HK-2 (cell line): ENCODE measurements at regions not wholly inside any gene's neighbourhood (a gene's known extent, or its start where the extent isn't known, plus 50 kb on each side); places are given as distances from the start of the nearest gene placed in this dataset.
"Not testable (repeated sequence)": the region's sequence is repeated elsewhere in the genome, so short reads cannot be mapped to it uniquely, and the experiment has no call there.

ENCODE experiments used
- DNase-seq: peaks from one replicate; pipeline ENCODE4 v3.0.0-alpha.2; 2018; ENCODE audit not compliant: unreplicated experiment

DNA sequence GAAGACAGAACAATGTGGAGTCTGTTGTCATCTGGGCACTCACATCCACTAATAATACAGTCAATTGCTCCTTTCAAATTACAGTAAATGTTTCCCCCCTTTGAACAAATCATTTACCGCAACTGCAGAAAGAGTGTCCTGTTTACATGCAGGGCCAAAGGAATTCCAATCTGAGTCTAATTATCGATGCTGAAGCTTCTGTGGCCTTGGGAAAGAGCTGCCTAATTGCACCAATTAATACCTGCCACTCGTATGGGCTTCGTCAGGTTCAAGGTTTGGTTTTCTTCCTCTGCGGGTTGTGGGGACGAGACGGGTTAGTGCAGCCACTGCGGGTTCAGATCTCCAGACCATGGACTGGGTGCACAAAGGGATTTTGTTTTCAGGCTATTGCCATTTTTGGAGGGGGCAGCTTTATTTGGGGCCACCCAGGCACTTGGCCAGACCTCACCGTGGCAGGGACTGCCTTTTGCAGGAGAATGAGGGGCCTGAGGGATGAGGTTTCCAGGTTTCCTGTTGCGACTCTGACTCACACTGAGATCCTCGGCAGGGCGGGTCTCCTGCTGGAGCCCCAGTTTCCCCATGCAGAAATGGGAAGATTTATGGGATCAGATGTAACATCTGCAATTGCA is 147.6 kb downstream of the MIAT start:
- DNase-seq, result no peak

DNA sequence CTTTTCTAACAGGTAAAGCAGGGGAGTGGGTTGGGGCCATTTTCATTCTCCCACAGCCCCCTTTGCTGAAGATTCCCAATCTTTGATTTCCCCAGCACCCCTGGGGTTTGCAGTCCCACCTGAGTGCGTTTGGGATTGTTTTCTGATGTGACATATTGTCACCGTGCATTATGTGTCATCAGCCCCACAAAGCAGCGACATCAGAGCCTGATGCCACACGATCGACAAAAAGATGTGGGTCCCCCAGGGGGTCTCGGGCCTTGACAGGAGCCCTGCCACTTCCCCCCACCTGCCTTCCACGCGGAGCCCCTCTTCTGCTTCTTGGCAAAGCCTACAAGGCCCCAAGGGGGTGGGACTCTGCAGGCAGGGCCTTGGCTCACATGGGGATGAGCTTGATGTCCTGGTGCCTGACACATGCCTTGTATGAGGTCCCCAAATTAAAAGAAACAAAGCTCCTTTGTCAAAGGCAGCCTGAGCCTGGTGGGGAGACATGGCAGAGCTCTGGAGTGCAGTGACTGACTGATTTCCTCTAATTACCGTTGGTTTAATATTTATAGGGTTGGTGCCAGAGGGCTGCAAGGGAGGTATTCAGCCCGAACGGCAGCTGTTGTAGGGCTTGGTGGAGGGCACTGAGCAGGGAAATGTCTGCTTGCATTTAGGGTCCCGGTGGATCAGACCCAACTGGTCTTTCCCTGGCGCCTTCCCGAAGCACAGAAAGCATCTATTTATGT is 149.2 kb downstream of the MIAT start:
- DNase-seq, result no peak

DNA sequence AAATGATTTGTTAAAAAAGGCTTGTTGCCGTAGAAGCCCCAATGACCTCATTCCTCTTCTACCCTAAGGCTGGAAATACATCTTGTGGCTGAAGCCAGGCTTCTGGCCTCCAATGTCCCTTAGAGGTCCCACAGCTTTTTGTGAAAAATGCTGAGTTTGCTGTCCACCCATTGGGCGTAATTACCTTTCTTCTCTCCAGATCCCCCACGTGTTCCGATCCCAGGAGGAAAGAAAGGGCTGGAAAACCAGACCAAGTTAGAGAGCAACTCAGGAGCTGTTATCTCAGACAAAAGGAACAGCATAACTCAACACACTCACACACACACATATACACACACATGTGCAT is 154.2 kb downstream of the MIAT start:
- no peak for DNase-seq

DNA sequence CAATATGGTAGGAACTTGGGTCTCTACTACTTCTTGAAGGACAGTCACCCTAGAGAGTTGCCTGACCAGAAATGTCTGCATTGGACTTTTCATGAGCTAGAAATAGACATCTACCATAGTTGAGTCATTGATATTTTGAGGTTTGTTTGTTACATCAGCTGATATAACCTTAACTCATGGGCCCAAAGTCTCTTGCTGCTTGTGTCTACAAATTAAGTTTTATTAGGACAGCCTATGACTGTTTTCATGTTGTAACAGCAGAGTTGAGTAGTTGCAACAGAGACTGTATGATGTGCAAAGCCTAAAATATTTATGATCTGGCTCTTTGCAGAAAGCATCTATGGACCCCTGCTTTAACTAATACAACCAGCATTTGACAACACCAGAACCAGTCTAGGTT is 155.3 kb downstream of the MIAT start:
- no peak for DNase-seq

DNA sequence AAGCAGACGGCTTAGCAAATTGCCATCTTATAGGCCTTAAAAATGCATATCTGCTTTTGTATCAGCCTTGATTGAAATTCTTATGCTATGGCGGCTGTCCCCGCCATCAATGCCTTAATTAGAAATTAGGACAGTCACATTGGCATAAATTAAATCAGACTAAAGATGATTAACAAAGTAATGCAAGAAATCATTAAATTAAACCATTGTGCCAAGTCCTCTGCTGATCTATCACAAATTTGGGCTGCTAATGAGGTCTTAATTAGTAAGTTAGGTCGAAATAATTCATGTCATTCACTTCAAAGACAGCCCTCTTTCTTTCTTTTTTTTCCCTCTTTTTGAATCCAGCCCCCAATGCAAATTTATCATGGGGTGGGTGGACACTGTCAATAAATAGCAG is 159.3 kb downstream of the MIAT start:
- DNase-seq, result no peak

DNA sequence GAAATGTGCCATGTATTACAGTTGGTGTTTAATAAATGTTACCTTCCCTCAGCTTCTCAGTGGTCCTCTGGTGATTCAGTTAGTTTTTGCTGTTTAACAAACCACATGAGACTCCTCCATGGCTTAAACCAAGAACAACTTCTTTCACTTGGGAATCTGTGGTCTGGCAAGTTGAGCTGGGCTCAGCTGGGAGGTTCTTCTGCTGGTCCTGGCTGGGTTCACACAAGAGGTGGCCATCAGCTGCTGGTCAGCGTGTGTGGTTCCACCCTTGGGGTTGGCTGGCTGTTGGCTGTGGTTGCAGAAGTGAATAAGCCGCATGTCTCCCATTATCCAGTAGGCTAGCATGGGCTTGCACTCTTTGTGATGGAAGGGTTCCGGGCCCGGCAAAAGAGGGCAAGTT is 160.5 kb downstream of the MIAT start:
- DNase-seq, result no peak

DNA sequence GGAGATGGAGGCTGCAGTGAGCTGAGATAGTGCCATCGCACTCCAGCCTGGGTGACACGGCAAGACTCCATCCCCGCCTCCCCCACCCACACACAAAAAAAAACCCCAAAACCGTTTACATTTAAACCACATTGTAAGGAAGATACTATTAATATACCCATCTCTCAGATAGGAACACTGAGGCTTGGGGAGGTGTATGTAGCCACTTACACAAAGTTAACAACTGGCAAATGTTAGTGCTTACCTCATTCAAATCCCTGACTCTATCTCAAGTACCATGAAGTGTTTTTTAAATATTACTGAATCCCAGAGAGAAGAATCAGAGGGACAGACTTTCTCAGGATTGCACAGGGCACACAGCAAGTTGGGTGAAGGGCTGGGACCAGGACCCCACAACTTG is 164.5 kb downstream of the MIAT start:
- DNase-seq, result no peak

DNA sequence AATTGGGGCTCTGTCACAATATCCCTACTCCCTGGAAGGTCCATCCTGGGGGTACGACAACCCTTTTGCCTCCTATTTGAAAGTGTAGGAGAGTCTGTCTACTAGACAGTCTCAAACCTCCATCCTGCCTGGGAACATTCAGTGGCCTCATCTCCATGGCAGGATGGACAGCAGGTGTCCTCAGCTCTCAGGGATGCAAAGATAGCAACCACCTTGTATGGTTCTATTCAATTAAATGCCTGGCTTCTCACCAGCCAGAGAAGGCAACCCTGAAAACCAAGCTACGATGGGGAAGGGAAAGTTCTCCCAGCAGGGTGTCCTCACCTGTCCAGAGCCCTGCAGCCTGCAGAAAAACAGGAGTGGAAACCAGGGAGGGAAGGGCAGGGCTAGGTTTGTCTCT is 164.9 kb downstream of the MIAT start:
- DNase-seq, result no peak

DNA sequence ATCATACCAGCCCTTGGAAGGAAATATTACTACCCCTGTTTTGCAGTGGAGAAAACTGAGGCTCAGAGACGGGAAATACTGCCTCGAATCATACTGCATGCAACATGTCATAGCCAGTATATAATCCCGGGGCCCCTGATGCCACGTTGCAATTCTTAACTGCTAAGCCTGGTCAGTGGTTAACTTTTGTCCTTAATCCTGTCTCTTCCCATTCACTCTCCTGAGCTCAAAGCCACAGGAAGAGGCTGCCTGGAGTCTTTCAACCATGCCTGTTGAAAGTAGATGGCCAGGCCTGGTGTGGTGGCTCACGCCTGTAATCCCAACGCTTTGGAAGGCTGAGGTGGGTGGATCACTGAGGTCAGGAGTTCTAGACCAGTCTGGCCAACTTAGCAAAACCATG is 166.6 kb downstream of the MIAT start:
- no peak for DNase-seq

DNA sequence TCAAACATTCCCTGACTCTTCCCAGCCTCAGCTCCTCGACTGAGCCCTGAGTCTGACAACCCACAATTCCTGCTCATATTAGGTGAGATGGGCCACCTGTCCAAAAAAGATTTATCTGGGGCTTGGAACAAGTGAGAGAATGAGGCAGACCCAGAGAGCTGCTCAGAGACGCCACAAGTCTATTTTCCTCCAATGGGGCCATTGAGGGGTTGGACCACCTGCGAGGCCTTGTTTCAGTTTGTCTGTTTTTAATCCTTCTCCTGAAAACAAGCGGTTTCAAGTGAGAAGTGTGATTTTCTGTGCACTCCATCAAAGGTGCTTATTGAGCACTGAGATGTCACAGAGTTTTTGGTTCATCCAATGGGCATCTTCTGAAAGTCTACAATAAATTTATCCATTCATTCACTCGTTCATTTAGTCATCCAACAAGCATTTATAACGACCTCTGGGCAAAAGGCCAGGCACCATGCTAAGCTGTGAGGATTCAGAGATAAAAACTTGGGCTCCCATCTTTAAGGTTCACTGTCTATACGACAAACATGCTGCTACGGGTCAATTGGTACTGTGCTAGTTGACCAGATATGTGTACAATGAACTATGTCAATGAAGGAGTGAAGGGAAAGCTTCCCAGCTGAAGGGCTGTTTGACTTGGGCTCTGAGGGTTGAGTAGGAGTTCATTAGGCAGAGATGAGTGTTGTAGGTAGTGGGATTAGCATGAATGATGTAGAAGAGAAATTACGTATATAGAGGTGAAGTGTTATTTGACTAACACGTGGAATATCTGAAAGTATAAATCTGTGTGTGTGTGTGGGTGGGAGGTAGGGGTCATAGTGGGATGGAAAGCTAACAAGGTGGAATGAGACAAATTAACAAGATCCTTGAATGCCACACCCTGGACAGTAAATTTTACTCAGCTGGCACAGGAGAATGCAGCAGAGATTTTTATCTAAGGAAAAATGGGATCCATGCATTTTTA is 168.9 kb downstream of the MIAT start:
- DNase-seq, result no peak

DNA sequence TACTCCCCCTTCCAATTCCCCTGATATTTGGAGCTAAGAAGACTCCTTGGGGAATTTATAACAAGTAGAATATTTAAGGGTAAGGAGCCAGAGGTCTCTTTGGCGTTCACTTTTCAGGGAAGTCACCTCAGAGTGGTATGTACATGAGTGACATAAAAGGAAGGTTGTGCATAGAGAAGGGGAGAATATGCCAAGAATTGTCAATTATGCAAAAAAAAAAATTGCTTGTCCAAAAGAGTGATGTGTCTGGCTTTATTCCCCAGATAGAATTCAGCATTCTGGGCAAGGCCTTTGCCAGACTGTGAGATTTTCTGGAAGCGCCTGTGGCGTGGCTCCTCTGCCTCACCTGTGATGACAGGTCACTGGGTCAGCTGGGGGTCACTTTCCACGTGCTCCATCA is 170.2 kb downstream of the MIAT start:
- DNase-seq, result no peak

DNA sequence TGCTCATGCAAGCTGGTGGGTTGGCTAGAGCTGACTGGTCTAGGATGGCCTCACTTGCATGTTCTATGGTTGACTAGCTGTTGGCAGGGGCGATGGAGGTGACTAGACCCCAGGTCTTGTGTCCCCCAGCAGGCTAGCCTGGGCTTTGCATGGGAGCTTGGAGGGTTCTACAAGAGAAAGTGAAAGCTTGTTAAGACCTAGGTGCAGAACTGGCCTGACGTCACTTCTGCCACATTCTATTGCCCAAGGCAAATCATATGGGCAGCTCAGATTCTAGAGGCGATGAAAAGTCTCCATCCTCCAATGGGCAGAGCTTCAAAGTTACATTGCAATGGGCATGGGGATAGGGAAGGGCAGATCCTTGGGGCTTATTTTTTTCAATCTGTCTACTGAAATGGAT is 170.9 kb downstream of the MIAT start:
- DNase-seq, result no peak

DNA sequence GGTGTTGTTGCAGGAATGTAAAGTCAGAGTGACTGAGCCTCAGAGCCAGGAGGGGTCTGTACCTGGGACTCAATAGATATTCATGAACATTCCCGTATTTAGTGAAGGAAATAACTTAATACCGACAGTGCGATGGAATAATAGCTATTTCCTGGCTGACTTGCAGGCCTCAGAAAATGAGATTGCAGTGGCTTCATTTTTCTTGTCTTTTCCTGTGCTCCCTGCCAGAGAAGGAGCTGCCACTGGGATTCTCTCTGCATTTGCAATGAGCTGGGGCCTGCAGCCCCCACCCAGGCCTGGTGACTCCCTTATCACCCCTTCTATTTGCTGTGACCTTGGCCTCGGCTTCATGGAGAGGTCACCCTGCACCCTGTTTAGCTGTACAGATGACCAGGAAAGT is 173.4 kb downstream of the MIAT start:
- DNase-seq, result no peak

DNA sequence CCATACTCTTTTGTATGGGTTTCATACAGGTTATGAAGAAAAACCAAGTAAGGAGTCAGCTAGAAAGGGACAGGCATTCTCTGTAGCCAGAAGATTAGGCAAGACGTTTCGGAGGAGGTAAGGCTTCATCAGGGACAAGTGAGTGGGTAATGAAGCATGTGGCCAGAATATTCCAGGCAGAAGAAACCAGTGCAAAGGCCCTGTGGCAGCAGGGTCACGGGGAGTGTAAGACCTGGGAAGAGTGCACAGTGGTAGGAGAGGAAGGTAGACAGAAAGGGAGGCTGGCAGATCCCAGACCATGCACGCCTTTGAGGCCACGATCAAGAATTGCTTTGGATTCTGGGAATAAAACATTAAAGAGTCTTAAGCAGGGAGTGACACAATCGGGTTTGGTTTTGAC is 177.6 kb downstream of the MIAT start:
- no peak for DNase-seq

DNA sequence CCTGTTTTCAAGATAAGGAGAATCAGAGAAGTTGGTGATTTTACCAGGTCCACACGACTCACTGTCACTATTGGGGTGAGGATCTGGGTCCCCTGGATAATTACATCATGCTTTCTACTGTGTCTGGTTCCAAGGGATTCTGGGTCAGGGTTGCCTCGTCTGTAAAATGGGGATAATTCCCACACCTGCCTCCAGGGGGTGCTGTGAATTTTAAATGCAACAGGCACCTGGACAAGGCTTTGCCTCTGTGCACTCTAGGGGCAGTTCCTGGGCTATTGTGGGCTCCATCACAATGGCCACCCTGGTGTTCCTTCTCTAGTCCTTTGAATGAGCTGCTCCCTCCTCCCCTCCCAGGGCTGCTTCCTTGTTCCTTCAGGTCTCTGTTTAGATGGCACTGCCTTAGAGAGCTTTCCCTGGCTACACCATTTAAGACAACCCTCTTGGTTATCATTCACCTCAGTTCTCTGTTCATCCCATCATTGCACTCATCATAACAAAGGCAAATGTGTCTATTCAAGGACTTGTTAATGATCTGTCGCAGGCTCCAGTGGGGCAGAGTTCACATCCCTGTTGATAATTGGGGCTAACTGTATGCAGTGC is 178.6 kb downstream of the MIAT start:
- peak; percentile 55 for DNase-seq

DNA sequence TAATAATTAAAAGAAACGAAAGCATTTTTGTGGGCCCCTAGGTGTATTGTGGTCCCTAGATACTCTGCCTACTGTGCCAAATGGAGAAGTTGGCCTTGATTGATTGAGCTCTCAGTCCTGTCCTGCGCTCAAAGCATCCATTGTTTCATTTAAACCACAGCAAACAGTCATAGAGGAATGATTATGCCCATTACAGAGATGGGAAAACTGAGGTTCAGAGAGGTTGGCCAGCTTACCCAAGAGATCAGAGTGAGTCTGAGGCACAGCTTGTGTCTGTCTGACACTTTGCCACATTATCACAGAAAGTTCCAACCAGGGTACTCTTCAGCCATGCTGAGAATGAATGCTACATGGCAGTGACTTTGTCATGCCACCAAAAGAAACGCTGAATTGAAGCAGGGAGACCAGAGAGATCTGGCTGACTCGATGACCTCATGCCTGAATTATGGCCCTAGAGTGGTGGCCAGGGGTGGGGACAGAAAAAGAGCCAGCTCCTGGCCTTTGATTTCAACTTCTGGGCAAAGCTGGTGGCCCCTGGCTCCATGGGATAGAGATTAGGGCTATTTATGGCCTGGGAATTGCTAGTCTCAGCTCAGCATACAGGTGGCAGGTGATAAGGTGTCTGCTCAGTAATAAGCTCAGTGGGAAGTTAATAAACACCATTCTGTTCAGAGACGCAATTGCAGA is 180.5 kb downstream of the MIAT start:
- DNase-seq, result no peak

DNA sequence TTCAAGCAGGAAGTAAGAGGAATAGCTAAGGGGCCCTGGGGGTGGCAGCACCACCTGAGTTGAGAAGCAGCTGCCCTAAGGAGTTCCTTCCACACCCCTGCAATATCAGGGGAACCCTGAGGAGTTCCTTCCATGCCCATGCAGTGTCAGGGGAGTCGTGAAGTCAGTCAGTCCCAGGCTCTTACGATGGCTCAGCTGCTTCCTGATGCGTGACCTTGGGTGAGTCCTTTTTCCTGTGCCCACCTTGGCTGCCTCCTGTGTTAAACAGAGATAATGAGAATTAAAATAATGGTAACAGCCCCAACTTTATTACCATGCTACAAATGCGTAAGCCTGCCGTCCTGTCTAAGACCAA is 181.1 kb downstream of the MIAT start:
- no peak for DNase-seq

DNA sequence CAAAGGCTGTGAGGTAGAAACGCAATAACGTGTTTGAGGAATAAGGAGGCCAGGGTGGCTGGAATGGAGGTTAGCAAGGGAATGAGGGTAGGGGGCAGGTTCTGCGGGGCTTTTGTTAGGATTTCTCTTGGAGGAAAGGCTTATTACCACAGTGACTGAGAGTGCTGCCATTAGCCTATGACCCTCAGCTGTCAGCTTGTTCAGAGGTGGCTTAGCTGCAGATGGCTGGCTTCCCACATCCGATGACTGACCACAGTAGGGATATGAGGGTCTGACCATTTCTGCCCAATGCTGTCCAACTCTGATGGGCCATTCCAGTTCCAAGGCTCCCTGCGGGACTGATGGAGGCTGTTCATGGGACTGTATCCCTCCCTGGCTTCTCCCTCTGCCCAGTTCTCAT is 181.8 kb downstream of the MIAT start:
- no peak for DNase-seq

DNA sequence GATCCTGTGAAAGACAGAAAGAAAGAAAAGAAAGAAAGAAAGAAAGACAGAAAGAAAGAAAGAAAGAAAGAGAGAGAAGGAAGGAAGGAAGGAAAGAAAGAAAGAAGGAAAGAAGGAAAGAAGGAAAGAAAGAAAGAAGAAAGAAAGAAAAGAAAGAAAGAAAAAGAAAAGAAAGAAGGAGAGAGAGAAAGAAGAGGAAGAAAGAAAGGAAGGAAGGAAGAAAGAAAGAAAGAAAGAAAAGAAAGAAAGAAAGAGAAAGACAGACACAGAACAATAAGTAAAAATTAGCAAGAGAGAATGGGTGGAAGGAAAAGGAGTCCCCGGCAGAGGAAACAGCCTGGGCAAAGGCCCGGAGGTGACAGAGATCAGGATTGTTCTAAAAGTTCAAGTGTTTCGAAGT is 183.4 kb downstream of the MIAT start:
- not testable (repeated sequence) for DNase-seq

DNA sequence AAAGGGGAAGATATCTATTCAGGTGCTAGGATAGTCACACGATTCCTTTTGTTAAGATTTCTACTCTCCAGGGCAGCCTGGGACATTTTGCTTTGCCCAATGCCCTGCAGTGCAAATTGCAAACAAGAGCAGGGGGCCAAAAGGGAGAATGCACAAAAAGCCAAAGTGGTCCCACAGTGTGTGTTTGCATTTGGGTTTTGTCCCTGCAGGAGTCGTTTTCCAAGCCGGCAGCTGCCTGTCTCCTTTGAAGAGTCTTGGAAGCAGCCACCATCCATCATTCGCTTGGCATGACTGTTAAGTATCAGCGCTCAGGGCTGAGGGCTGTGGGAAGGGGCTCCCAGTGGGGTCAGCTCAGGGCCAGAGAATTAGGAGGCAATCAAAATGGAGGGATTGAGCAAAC is 184.7 kb downstream of the MIAT start:
- no peak for DNase-seq

DNA sequence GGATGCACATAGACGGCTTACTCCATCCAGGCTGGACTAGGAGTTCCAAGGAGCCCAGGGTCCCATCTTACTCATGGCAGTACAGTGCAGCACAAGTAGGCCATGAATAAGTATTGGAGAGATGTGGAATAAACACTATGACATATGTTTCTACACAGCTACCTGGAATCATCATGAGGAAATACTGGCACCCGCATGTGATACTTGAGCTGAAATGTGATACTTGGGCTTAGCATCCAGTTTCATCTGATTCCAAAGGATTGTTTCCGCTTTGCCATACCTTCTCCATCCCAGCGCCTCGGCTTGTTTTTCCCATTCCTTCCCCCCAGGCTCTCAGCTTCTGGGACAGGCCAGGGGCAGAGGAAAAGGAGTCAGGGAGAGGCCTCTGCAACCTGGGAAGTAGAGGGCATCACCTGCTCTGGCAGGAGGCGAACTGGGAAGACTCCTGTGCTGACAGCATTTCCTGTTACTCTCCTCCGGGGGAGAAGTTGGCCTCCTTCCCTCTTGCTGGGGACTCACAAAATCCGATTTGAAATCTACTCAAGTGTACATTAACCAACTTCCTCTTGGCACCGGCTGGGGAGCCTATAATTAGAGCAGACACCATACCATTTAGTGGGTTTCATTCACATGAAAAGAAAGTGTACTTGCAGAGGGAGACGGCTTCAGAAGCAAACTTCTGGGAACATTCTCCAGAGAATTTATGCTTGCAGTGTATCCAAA is 187.8 kb downstream of the MIAT start:
- peak; percentile 22 for DNase-seq
